DMS 273 (cell line): ENCODE measurements at regions not wholly inside any gene's neighbourhood (a gene's known extent, or its start where the extent isn't known, plus 50 kb on each side); places are given as distances from the start of the nearest gene placed in this dataset.

ENCODE experiments used
- DNase-seq: peaks from one replicate; lab custom pipeline; 2025; ENCODE audit not compliant: unreplicated experiment; lab: John Stamatoyannopoulos, UW

DNA sequence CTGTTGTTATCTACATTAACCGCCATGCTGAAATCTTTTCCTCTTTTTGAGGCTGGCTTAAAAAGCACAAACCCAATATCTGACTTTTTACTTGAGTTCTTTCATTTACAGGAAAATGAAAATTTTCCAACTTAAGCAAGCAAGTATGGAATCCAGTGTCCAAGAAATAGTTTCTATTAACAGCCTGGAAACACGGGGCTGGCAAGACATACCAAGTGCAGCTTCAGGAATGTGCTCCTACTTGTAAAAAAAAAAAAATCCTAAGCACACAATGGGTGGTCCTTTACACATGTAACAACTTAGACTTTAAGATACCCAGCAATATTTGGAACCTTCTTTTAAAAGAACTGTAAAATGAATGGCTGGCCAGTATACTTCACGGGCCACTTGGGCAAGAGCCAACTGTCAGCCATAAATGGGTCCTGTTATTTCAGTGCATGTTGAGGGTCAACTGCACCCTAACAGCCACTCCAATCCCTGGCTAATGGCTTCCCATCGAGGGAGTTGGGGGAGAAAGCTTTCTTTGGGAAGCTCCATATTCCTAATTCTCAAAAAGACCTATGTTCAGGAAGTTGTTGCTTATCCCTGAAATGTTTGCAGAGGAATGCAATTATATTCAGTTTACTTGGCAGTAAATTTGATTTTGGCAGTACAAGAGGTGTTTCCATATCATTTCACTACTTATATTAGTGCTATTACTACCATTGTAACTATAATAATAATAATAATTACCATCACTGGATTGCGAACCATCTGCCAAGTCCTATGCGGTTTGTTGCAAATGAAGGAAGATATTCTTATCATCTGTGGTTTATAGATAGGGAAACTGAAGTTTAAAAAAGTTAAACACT, 236.4 kb upstream of the TMEM72 start:
- DNase-seq = no peak

DNA sequence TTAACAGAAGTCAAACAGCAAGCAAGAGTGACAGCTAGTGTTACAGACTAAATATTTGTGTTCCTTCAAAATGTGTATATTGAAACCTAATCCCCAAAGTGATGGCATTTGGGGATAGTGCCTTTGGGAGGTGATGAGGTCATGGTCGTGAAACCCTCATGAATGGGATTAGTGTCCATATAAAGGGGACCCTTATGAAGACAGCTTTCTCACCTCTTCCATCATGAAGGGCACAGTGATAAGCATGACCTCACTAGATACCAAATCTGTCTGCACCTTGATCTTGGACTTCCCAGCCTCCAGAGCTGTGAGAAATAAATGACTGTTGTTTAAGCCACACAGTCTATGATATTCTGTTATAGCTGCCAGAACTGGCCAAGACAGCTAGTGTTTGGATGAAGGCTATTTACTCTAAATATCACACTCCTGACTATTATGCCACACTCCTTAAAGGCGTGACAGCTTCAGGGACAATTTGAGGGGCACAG, 235.7 kb upstream of the TMEM72 start:
- no peak for DNase-seq

DNA sequence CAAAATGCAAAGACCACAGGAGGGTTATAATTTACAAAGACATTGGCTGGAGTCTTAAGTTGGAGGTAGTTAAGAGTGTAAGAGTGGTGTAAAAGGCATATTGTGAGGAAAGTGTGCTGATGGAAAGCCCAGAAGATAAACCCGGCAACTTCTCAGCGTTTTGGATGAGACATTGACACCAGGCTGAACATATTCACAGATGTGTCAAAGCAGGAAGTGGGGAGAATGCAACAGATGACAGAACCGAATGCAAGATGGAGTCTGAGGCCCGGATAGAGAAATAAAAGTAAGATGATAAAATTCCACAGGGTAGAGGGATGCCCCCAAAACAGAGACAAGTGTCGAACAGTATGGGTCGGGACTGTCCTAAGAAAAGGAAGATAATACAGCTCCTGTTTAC, 230.4 kb upstream of the TMEM72 start:
- DNase-seq = no peak

DNA sequence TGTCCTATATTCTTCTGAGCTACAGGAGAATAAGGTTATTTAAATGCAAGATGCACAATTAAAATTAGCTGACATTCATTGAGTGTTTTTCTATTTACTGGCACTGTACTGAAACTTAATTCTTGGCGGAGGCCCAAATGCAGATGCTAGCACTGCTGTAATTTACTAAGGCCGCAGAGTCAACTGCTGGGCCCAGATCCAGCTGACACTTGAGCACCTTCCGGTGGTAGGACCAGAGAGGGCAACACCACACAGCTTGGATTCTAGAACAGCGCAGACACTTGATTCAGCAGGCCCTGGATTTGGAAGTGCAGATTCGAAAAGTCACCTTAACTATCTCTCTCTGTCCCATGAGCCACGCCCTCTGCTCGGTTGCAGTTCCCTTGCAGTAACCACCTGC, 228.6 kb upstream of the TMEM72 start:
- peak; percentile 16 for DNase-seq

DNA sequence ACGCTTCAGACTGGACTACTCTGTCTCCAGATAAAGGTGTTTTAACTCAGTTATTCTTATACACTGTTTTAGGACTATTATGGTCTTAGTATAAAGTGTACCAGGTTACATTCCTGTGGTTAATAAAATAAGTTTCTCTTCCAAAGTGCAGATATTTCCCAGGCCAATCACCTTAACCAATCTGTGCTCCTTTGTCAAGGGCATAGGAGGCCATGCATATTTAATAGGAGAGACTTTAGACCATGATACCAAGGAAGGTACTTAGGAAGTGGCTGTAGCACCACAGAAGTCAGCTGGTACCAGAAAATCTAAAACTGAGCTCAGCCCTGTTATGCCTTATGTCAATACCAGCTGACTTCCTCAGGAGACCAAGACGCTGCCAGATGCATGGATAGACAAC, 226.5 kb upstream of the TMEM72 start:
- DNase-seq = no peak

DNA sequence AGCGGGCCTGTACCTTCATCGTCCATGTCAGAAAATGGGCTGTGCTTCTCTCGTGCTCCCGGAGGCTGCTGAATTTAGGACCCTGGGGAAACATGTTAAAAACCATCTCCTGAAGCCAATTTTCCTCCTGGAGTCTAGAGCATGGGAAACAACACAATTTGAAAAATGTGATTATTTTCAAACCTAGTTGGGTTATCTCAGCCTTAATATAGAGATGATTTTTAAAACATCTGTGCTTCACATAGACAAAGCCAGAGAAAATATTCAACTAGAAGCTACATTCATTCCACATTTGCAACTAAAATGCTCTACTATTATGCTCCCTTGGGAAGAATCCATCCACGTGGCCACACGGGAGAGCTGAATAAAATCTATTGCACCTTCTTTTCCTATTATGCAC, 225.9 kb upstream of the TMEM72 start:
- DNase-seq = no peak

DNA sequence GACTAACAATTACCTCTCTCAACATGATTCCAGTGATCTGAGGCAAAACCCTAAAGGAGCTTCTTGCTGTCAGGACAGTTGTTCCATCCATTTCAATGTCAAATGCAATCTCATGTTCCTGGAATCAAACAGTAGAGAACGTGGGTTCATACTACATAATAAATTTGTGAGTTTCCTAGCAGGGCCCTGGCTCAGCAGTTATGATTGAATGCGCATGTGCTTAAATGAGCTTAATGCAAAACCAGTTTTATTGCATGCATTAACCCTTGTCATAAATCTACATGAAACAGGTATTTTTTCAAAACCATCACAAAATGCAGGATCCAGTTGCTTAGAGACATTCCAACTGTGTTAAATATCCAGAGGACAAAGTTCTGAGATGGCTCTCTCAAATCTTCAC, 225.4 kb upstream of the TMEM72 start:
- DNase-seq = no peak

DNA sequence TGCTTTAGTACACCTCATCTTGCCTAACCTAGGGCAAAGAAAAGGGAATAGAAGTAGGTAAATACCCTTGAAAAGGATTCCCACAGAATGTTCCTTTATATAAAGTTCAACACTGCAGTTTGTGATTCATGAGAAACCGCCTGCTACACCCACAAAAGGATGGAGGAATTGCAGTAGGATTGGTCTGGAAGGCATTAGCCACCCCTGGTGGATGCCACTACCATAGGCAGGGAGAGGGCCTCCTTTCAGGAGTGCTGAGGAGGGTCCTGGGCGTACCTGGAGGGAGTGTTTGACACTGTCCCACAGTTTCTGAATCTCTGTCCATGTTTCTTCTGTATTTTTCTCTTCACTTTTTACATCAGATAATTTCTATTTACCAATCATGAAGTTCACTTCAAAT, 221.8 kb upstream of the TMEM72 start:
- DNase-seq = peak; percentile 26

DNA sequence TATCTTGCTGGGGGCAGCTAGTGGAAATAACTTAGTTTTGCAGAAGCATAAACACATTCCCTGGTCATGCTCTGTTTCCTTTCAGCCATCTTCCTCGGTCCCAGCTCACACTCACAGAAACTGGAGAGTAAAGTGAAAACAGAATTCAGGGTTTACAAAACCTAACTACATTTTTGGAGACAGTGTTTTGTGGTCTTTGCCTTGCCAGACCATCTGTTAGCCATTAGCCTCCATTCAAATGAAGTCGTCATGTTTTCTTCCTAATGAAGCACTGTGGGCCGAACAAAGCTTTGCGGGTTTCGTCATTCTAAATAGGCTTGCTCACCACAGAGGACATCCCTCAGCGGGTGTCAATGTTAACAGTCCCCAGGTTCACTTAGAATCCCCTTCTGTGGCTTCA, 214.6 kb upstream of the TMEM72 start:
- DNase-seq = no peak

DNA sequence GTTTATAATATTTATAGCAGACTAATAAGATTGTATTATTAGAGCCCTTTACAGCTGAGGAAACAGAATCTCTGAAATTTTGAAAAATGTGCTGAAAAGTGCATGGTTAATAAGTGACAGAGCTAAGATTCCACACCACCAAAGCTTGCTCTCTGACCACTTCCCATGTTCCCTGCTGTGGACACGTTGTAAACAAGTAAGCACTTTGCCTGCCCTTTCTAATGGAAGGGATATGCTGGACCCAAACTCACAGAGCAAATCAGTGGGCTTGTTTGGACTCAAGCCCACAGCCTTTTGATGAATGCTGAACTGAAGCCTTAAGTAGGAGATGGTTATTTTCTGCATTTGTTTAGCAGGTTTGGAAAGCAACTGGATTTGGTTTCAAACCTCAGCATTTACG, 214.0 kb upstream of the TMEM72 start:
- no peak for DNase-seq

DNA sequence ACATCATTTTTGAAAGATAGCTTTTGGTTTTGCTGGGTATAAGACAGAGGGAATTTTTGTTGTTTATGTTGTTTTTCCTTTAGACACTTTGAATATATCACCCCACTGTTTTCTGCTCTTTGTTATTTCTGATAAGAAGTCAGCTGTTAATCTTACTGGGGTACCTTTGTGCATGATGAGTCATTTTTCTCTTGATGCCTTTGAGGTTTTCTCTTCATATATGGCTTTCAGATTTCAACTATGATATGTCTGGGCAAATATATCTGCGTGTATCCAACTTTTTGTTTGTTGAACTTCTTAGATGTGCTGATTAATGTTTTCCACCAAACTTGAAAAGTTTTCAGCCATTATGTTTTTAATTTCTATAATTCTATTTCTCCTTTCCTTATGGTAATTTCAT, 208.6 kb upstream of the TMEM72 start:
- DNase-seq = no peak

DNA sequence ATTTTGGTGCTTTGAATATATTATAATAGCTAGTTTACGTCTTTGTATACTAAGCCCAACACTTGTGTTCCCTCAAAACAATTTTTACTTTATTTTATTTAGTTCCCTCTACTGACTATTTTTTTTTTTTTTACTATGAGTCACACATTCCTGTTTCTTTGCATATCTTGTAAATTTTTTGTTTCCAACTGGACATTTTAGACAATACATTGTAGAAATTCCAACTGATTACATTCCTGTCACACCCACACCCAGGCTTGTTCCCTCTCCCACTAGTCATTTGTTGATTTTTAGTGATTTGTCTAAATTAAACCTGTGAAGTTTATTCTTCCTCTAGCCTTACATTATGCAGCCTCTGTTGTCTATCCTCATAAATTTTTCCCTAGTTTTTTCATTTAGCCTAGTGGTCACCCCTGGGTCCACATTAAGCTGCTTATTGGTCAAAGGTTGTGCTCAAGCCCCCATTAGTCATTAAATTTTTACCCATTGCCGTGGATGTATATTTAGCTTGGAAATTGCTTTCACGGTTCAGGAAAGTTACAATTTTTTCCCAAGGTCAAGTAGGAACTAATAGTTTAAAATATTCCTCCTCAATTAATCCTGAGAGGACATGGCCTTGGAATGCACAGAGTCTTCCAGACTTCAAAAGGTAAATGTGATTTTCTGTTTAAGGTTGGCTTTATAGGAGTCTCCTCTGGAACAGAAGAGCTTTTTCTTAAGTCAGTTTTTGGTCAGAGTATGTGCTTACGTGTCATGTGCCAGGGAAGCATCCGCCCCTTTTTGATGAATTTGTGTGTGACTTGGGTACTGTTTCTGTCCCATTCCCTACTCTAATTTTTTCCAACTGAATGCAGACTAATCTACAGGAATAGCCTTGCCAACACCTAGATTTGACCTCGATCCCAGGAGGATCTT, 207.6 kb upstream of the TMEM72 start:
- DNase-seq = no peak

DNA sequence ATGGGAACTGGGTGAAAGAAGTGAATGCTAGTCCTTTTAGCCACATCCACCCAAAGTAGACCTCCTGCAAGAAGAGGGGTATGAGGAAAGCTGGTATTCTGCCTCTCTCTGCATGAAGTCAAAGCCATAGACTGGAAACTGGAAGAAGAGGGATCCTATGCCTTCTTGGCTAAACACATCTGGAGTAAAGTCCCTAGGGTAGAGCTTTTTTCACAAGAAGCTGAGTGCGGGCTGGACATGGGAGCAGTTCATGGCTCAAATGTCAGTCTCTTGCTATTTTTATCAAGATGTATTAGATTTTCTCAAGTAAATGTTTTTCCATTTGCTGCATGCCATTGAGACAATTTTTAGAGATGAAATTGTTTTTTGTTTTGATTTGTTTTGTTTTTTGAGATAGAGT, 206.5 kb upstream of the TMEM72 start:
- DNase-seq = no peak

DNA sequence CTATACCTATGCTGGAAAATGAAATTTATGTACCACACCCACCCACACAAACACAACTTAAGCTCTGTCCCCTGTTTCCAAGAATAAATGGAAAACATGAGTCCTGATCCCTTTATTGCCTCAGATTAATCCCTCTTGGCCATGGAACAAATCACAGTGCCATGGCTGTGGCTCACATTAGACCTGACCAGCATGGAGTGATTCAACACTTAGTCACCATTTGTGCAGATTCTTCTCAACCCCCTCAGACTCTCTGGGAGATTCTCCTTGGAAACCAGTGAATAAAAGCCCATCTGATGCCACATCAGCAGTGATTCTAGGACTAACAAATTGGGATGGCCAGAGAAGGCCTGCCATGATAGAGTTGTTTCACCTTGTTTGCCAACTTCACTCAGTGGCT, 204.4 kb upstream of the TMEM72 start:
- no peak for DNase-seq

DNA sequence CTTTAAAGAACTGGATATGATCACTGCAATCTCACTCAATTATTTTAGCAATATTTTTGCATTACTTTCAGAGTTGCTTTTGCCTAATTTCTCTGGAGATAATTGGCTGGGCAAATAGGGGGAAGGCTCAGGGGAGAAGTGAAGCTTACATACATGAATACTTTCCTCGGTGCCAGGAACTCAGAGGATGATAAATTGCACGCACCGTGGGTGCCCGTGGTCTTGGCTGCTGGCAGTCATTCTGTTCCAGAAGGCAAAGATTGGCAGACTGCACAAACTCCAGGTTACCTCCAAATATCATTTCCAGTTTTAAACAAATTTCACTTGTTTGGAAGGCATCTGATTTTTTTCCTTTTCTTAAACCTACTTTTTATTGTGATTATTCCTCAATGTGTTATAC, 197.8 kb upstream of the TMEM72 start:
- DNase-seq = no peak

DNA sequence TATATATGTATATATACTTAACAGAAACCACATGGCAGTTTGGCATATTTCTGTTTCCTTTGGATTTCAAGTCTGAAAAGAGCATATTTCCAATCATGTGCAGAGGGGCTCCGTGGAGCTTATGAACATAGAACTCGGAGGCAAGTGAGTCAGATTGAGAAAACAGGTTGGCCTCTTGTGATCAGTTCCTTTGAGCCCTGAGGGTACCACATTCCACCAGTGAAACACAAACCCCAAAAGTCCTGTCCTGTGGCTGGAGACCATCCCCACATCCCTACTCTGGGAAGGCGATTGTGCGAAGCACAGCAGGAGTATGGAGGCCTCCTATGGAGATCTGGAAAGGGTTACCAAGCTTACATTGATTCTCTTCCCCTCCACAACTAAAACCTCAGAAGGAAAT, 196.7 kb upstream of the TMEM72 start:
- no peak for DNase-seq

DNA sequence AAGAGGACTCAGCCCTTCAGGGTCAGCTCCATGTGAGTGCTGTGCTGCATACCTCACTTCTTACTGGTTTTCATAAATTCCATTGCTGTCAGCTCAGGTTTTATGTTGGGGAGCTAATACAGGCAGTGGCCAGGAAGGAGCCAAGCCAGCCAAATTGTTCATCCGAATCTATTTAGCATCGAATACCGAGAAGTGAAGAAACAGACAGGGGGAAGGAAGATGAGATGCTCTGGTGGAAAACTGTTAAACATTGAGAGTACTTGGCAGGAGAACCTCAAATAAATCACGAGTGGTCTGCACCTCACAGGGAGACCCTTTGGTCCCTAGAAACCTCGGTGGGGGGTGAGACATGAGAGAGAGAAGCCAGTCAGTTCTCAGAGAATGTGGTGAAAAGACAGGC, 196.0 kb upstream of the TMEM72 start:
- no peak for DNase-seq

DNA sequence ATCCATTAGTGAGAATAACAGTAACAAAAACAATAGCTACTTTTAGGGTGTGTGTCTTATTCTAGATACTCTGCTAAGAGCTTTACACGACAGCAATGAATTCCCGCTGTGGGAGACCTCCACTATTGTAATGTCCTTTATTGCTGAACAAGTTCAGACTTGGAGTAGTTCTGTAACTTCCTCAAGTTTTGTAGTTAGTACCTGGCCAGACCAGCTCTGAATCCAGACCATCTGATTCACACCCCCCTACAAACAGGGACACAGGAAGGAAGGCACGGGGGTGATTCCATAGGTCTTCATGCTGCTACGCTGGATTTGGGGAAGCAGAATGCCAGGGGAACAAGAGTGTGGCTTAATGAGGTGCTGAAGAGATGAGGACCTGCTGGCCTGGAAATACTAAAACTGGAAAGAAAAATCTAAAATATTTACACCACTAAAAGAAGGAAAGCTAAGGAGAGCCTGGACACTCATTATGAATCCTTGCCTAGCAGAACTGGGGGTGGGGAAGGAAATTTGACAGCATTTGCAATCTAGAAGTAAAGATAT, 194.6 kb upstream of the TMEM72 start:
- DNase-seq = no peak

DNA sequence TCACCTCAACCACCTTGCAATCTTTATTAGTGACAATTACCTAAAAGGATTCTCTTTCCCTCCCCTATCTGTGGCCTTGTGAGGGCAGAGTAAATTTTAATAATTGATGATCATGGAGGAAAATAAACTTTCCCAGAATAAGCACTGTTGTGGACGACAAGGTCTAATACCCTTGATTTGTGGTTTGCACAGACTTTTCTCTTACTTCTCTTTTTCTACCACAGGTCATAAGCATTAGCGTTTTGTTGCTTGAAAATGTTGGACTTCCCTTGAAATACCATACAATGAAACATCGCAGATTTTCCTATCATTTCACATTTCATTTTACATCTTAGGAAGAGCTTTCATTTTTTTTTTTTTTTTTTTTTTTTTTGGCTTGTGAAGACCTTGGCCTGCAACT, 188.1 kb upstream of the TMEM72 start:
- no peak for DNase-seq

DNA sequence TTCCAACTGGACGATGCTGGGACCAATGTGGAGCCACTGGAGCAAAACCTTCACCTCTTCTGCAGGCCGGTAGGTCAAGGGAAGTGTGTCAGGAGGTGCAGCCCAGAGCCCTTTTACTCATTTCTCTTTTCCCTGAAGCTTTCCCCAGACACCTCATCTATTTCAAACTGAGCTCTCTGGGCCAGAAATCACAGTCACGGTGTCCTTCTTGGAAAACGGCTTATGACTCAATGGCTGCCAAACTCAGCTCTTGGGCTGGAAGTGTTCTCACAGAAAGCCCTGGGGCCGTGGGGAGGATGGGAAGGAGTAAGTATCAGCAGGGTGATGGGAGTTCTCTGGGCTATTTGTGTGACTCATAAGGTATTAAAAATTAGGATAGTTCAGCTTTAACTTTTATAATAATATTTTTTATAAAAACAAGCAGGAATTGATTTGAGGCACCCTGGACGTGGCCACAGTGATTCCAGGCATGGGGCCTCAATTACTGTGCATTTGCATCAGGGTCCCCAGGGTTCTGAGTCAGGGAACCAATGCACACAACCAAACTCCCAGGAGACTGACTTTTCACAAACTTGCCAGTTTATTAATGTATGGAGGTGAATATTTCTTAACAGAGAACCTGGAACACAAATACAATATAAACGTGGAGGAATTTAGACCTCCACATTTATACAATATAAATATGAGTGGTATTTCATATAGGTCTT, 187.4 kb upstream of the TMEM72 start:
- no peak for DNase-seq
